HG03280 (cell line): ENCODE measurements at regions not wholly inside any gene's neighbourhood (a gene's known extent, or its start where the extent isn't known, plus 50 kb on each side); places are given as distances from the start of the nearest gene placed in this dataset.
"Not testable (repeated sequence)": the region's sequence is repeated elsewhere in the genome, so short reads cannot be mapped to it uniquely, and the experiment has no call there.

Source experiments
- ATAC-seq: cut with Tn5 transposase; IDR thresholded peaks from one replicate; pipeline ENCODE4 v1.9.1; 2021; ENCODE audit warnings: mild to moderate bottlenecking, moderate library complexity; ENCODE audit not compliant: unreplicated experiment

- ATAC-seq = no peak
These were observed 468.4 kb downstream of the SUCLG1 start for GRCh38 chr2:83990636-83991035.

- not testable (repeated sequence) for ATAC-seq
These were observed 482.5 kb downstream of the SUCLG1 start for GRCh38 chr2:83976628-83977027.

- ATAC-seq = no peak
These were observed 487.0 kb downstream of the SUCLG1 start for GRCh38 chr2:83972128-83972527.

- ATAC-seq = no peak
These were observed 487.5 kb downstream of the SUCLG1 start for GRCh38 chr2:83971547-83971946.

GRCh38 chr2:83970217-83970929 lies 488.7 kb downstream of the SUCLG1 start:
- ATAC-seq = no peak

GRCh38 chr2:83969085-83969484 lies 490.0 kb downstream of the SUCLG1 start:
- ATAC-seq = no peak

GRCh38 chr2:83967854-83968253 lies 491.2 kb downstream of the SUCLG1 start:
- ATAC-seq = no peak

GRCh38 chr2:83966946-83967345 lies 492.1 kb downstream of the SUCLG1 start:
- ATAC-seq = not testable (repeated sequence)

GRCh38 chr2:83961512-83961911 lies 497.6 kb downstream of the SUCLG1 start:
- no peak for ATAC-seq

- ATAC-seq = no peak
These were observed 498.7 kb downstream of the SUCLG1 start for GRCh38 chr2:83960371-83960770.

- ATAC-seq = no peak
These were observed 499.8 kb downstream of the SUCLG1 start for GRCh38 chr2:83959266-83959665.

GRCh38 chr2:83956991-83957390 lies 502.1 kb downstream of the SUCLG1 start:
- ATAC-seq = no peak

- ATAC-seq = no peak
These were observed 505.4 kb downstream of the SUCLG1 start for GRCh38 chr2:83953697-83954096.

- no peak for ATAC-seq
These were observed 507.6 kb downstream of the SUCLG1 start for GRCh38 chr2:83951378-83951947.

GRCh38 chr2:83949361-83949760 lies 509.7 kb downstream of the SUCLG1 start:
- ATAC-seq = no peak

GRCh38 chr2:83944191-83944590 lies 514.9 kb downstream of the SUCLG1 start:
- ATAC-seq = no peak

- no peak for ATAC-seq
These were observed 515.8 kb downstream of the SUCLG1 start for GRCh38 chr2:83943265-83943664.

GRCh38 chr2:83941886-83942285 lies 517.2 kb downstream of the SUCLG1 start:
- no peak for ATAC-seq

- ATAC-seq = no peak
These were observed 525.3 kb downstream of the SUCLG1 start for GRCh38 chr2:83933749-83934148.

GRCh38 chr2:83923531-83923930 lies 535.5 kb downstream of the SUCLG1 start:
- ATAC-seq = no peak

- no peak for ATAC-seq
These were observed 542.5 kb downstream of the SUCLG1 start for GRCh38 chr2:83916559-83916958.

- ATAC-seq = no peak
These were observed 543.7 kb downstream of the SUCLG1 start for GRCh38 chr2:83915381-83915780.

GRCh38 chr2:83908750-83909149 lies 550.3 kb downstream of the SUCLG1 start:
- no peak for ATAC-seq
